ENCODE measurements at regions not wholly inside any gene's neighbourhood (a gene's known extent, or its start where the extent isn't known, plus 50 kb on each side); places are given as distances from the start of the nearest gene placed in this dataset.

- Histone ChIP-seq H2BK120ac (replicated peaks; ENCODE audit: low read depth, low read length) (no peak overlapping the region), H3K23me2 (ENCODE audit: low read depth, low read length) (no peaks in the 10 kb centered on the region), H3K27ac (ENCODE audit: low read depth, low read length) (no peak overlapping the region), H2AFZ (ENCODE audit: low read length) (no peak overlapping the region), H3K79me2 (ENCODE audit: control insufficient read depth in 1 of 2, insufficient read depth in 2 of 2, low read length in 2 of 2) (no peaks in the 10 kb centered on the region), H2BK20ac (ENCODE audit: low read length) (no peak overlapping the region), H3K9ac (replicated peaks in 1 of 4; ENCODE audit: extremely low read depth in 1 of 4, low read depth in 3 of 4, low read length in 3 of 4) (no peak overlapping the region), H4K5ac (ENCODE audit: insufficient read length, low read depth, low read length) (no peak overlapping the region), H3K14ac (ENCODE audit: insufficient read length) (no peak overlapping the region), H3K4me2 (ENCODE audit: insufficient read depth in 1 of 2, low read depth in 2 of 2, low read length in 2 of 2) (no peak overlapping the region), H3K23ac (ENCODE audit: insufficient read length) (no peak overlapping the region), H2BK5ac (ENCODE audit: low read depth, low read length) (peak overlapping the region; percentile 90; the same call in 1 of the 2 replicates), H3K4me3 (ENCODE audit: extremely low read depth in 1 of 4, insufficient read depth in 2 of 4, low read depth in 3 of 4, low read length in 4 of 4) (no peak overlapping the region), H4K91ac (replicated peaks; ENCODE audit: insufficient read length, low read length) (no peak overlapping the region), H3K36me3 (ENCODE audit: control insufficient read depth in 2 of 4, insufficient read depth in 4 of 4, low read length in 3 of 4) (no peaks in the 10 kb centered on the region), H2AK5ac (ENCODE audit: low read depth, low read length) (no peak overlapping the region), H2BK15ac (ENCODE audit: low read length) (peak overlapping the region; percentile 95; the same call in 1 of the 2 replicates), H4K20me1 (replicated peaks in 1 of 2; ENCODE audit: control insufficient read depth in 1 of 2, insufficient read depth in 2 of 2, low read length in 2 of 2) (no peaks in the 10 kb centered on the region), H2BK12ac (ENCODE audit: low read depth, low read length) (peak overlapping the region; percentile 60; the same call in 1 of the 2 replicates), H3K18ac (ENCODE audit: extremely low read depth, low read length) (no peak overlapping the region; the same call in 1 of the 2 replicates), H4K8ac (ENCODE audit: extremely low read depth, insufficient read depth, low read length) (peak overlapping the region; percentile 37; the same call in 1 of the 2 replicates), H3K27me3 (replicated peaks in 1 of 4; ENCODE audit: control insufficient read depth in 3 of 4, extremely low read depth in 1 of 4, insufficient read depth in 3 of 4, low read length in 3 of 4) (0 out of 7 replicates have a peak, but pooled peaks cover 0 to 2% (median 0%) of the 10 kb centered on the region in 4 experiments), H3K4me1 (replicated peaks in 1 of 4; ENCODE audit: control insufficient read depth in 3 of 4, insufficient read depth in 4 of 4, low read length in 3 of 4) (peaks cover 0 to 29% (median 11%) of the 10 kb centered on the region in 4 experiments; a peak in 6 of 7 replicates), H3K4ac (replicated peaks; ENCODE audit: insufficient read length, low read depth, low read length) (no peak overlapping the region), H3K56ac (replicated peaks; ENCODE audit: insufficient read length, low read depth, low read length) (no peak overlapping the region), H3K79me1 (ENCODE audit: low read depth, low read length) (no peaks in the 10 kb centered on the region), H3K9me3 (ENCODE audit: insufficient read depth in 2 of 2, low read depth in 1 of 2, low read length in 1 of 2) (no peaks in the 10 kb centered on the region)
- POLR2A ChIA-PET (ENCODE audit: partially characterized antibody): interaction anchor here (0.6 to 1.8 kb wide), 5 partner anchors 8 to 89 kb away, joined by 3 to 10 read pairs (median 3); no protein-coding TSS in a partner anchor
- FAIRE-seq (no peak), DNase-seq (ENCODE audit: low read depth in 1 of 2, low spot score in 2 of 2) (no peak)
- CTCF ChIA-PET (ENCODE audit: partially characterized antibody): interaction anchor here (0.6 to 2.6 kb wide), 11 partner anchors 9 to 150 kb away, joined by 3 to 13 read pairs (median 4); no protein-coding TSS in a partner anchor
- 0 out of 2 replicates have a peak, but pooled peaks have one; percentile 23 for TF ChIP-seq GABPA (IDR thresholded peaks at IDR 0.05; ENCODE audit: borderline replicate concordance, insufficient read depth, low read length)
- TF ChIP-seq JUN (IDR thresholded peaks at IDR 0.05; ENCODE audit: low read depth, low read length): no peak
- WGBS, 2 experiments (ENCODE audit: extremely low coverage in 1 of 2, insufficient coverage in 1 of 2, insufficient read length in 1 of 2, insufficient replicate concordance in 2 of 2, low coverage in 1 of 2, low lambda C conversion rate in 2 of 2, missing lambda C conversion rate in 1 of 2): 81% methylated on average over 14 of the region's 14 CpGs; no CpG with 5 or more reads in 1 of the 2 experiments
These were observed 52.3 kb upstream of the EGFL7 start for GRCh38 chr9:136610426-136610825.
